ENCODE measurements at regions not wholly inside any gene's neighbourhood (a gene's known extent, or its start where the extent isn't known, plus 50 kb on each side); places are given as distances from the start of the nearest gene placed in this dataset.

DNA sequence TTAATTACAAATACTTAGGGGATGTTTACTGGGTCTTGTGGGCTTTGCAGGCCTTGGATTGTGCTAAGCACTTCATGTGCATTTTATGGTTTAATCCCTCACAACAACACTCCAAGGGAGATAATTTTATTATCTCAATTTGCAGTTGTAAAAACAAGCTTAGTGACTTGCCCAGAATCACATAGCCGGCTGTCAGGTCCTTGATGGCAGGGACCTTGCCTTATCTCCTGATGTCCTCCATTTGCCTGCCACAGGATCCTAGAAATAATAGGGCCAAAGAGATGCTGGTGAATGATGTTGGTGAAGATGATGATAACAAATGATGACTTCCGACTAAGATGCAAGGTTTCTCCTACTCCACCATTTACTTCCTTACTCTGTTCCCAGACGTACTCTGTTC lies 385.4 kb downstream of the TMEM135 start (continued):
- TF ChIP-seq HDAC2 (IDR thresholded peaks at IDR 0.05; ENCODE audit: borderline replicate concordance in 1 of 2, low read depth in 2 of 2, low read length in 2 of 2) (no peak), CEBPB (IDR thresholded peaks at IDR 0.05; ENCODE audit: low read depth, low read length) (no peak), KDM1A (IDR thresholded peaks at IDR 0.05; ENCODE audit: borderline replicate concordance, low read length) (no peak), SP4 (IDR thresholded peaks at IDR 0.05; ENCODE audit: low read length) (no peak), SIRT6 (IDR thresholded peaks at IDR 0.05; ENCODE audit: low read length) (no peak), JUND (IDR thresholded peaks at IDR 0.05; ENCODE audit: low read length) (no peak)
